GM18526 (cell line): ENCODE measurements at regions not wholly inside any gene's neighbourhood (a gene's known extent, or its start where the extent isn't known, plus 50 kb on each side); places are given as distances from the start of the nearest gene placed in this dataset.

Source experiments
- POLR2A ChIP-seq: IDR thresholded peaks from 3 replicates; pipeline ENCODE4 v1.6.1; 2011; ENCODE audit not compliant: insufficient read length; ENCODE audit errors: extremely low read depth

DNA sequence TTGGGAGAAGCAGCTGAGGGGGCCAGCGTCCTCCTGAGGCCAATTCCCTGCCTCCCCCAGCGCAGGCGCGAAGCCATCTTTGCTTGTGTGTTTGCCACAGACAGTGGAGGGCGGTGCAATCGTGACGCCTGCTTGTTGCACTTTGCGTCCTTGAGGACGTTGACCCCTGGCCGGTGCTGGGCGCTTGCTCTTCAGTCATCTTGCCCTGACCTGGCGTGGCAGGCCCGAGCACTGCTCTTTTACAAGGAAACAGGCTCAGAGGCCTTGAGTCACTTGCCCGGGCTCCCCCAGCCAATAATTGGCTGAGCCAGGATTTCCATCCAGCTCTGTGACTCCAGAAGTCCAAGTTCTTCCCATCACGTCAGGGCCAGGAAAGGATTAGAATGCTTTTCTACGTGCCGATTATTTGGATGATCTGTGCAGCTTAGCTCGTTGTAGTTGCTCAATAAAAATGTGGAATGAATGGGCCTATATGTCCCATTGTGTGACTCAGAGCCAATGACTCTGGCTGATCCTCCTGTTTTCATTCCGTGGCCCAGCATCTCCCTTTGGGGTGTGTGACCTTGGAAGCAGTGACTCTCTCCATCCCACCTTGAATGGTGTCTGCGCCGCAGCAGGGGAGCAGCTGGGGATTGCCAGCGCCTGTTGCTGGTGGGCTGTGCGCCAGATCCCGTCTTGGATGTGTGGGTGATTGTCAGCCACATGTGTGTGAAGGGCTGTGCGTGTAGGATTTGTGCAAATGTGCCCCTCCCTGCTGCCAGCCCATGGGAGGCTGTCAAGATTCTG, 214.1 kb downstream of the SEC14L1 start:
- no peak for TF ChIP-seq POLR2A

DNA sequence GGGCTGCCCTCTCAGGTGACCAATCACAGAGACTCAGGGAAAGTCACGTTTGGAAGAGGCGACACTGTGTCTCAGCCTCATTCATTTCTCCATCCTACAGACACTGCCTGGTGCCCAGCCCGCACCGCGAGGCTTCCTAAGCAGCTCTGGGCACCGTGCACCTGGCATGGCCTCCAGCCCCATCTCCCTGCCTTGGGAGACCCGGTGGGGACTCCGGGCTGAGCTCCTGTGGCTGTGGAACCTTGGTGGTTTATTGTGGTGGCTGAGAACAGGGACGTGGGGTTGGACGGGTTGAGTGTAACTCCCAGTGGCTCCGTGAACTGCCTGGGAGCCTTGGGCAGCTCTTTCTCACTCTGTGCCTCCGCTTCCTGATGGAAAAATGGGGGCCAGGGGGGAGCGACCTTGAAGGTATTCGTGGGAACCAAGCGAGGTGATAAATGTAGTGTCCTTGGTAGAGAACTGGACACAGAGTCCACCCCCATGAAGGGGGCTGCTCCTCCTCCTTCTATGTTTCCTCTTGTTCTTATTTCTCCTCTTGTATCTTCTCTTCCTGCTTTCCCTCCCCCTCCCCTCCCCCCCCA, 215.4 kb downstream of the SEC14L1 start:
- no peak for TF ChIP-seq POLR2A

DNA sequence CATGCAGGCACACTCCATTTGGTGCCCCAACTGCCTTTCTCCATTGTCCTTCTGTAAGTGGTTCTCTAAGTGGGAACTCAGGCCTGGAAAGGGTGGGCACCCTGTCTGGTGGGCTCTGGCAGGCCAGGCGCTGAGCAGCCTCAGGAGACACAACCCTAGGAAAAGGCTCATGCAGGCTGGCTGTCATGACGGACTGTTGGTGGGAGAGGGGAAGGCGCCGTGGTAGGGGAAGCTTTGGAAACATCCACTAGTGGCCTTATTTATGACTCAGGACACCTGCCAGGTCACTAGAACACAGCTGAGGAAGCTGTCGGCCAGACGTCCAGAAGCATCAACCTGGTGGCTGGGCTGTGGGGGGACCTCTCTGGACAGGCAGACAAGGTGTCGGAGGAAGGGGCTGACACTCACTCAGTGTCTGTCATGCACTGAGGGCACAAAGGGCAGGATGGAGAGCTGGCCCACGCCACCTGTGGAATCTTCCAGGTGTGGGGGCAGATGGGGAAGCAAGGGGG, 216.0 kb downstream of the SEC14L1 start:
- no peak for TF ChIP-seq POLR2A

DNA sequence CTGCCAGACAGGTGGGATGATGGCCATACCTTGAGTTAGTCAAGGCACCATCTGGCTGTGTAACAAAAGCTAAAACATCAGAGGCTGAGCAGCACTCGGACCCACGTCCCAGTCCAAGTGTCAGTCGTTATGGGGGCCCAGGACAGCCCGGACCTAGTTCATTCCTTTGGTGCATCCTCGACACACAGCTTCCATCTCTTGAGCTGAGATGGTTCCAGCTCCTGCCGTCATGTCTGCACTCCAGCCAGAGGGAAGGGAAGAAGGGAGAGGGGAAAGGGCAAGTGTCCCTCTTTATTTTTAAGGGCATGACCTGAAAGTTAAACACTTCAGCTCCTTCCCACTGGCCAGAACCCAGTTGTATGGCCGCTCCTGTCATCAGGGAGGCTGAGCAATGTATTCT, 218.0 kb downstream of the SEC14L1 start:
- TF ChIP-seq POLR2A: no peak

DNA sequence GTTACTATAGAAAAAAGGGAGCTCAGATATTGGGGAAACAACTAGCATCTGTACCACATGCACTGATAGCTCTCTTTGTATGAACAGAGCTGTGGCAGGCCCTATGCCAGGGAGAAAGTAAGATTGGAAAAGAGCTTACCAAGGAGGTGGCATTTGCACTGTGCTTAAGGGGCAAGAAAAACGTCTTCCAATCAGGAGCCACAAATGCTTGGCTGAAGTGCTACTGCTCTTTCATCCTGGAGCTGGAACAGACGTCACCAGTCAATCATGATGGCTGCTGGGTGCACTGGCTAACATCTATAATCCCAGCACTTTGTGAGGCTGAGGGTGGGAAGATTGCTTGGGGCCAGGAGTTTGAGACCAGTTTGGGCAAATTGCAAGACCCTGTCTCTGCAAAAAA, 218.5 kb downstream of the SEC14L1 start:
- TF ChIP-seq POLR2A: no peak

DNA sequence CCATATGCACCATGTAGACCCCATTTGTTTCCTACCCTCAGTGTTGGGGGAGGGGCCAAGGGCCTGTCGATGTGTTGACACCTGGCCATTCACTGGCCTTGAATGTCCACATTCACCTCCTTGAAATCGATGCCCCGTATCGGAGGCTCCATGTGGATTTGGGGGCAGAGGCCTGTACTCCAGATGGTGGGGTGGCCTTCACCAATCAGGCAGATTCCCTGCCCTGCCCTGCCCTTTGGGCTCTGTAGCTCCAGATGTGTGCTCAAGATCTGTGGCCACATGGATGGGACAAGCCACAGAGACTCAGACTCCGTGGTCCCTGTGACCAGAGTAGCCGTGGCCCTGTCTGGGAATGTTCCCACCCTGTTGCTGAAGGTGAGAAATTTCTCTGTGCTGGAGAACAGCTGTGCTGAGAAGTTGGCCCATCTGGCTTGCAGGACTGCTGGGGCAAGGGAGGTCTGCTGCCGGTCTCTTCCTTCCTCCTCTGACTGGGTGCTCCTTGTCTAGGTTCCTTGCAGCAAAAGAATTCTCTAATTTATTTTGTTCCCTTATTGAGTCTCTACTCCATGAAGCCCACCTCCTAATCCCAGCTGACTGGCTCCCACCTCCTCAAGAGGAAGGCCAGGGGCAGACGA, 221.3 kb downstream of the SEC14L1 start:
- no peak for TF ChIP-seq POLR2A

DNA sequence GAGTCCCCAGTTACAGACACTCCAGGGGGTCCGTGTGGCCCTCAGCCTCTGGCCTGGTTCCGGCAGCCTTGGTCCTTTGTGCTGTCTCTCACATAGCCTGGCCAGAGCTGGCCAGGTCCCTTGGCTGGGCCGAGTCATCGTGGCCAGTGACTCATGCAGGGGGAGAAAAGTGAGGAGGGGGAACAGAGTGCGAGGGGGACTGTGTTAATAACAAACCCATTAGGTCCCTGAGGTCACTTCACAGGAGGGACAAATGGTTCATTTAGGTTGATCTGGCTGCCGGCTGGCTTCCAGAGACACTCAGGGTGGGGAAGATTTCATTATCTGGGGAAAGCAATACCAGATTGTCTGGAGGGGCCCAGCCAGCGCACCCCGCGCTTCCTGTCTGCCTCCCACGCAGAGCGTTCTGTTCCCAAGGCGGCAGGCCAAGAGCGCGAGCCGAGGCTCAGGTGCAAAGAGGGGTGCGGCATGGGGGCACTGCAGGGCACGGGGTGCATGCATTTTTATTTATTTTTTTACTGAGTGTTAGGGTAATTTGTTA, 223.1 kb downstream of the SEC14L1 start:
- no peak for TF ChIP-seq POLR2A

DNA sequence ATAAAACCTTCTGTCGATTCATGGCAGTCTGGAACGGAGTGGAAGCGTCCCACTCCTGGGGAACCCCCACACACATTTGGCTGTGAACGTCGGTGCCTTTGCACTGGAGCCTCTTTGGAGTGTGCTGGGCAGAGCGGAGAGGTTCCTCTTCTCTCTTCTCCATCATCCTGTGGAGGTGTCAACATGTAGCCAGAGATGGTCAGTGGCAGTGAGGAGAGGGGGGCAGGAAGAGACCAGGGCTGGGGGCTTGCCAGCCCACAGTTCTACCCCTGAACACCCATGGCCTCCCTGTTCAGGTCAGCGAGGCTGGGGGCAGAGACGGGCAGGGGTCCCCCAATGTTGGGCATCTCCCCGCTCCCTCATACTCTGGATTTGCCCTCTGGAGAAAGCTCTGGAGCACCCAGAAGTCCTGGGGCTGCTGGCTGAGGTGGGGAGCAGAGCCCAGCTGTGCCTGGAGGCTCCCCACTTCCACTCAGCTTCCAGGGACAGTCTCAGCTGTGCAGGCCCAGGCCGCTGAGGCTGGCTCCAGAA, 223.7 kb downstream of the SEC14L1 start:
- no peak for TF ChIP-seq POLR2A

DNA sequence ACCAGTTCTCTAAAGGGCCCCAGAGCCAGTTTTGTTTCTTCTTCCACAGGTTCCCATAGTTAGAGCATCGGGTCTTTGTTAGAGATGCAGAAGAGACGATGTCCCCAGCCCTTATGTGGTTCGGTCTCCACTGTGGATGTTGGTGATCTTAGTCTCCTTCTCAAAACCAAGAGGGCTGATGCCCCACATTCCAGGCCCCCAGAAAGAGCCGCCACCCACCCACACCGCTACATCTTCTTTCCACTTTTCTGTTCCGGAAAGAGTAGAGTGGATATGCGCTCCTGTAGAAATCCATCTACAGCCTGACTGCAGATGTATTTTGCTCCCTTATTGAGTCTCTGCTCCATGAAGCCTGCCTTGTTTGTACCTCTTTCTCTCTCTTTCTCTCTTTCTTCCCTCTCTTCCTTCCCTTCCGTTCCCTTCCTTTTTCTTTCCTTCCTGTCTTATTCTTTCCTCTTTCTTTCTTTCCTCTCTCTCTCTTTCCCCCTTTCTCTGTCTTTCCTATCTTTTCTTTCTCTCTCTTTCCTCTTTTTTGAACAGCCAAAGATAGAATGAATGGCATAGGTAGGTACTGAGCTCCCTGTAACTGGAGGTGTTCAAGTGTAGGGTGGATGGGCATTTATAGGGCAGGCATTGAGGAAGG, 224.3 kb downstream of the SEC14L1 start:
- TF ChIP-seq POLR2A: no peak

DNA sequence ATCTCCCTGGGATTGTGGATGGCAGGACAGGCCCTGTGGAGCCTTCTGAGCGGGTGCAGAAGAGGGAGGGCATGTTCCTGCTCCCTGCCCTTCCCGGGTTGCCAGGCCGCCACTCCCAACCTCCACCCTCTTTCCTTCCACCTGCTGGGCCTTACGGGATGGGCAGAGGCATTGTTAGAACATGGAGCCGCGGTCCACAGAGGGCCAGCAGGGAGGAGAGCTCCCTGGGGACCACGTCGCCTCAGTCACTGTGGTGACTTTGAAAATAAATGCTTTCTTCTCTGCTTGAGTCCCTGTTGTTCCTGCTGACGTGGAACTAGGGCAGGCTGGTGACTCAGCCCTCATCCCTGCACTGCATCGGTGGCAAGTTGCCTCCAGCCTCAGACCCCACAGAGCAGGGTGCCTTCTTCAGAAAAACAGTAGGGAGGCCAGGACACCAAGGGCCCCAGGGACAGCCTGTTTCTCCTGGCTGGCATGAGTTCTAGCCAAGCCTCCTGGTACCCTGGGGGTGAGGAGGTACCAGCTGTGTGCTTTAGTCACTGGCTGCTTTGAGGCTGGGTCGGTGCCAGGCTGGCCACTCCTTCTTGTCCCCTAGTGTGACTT, 224.9 kb downstream of the SEC14L1 start:
- no peak for TF ChIP-seq POLR2A

DNA sequence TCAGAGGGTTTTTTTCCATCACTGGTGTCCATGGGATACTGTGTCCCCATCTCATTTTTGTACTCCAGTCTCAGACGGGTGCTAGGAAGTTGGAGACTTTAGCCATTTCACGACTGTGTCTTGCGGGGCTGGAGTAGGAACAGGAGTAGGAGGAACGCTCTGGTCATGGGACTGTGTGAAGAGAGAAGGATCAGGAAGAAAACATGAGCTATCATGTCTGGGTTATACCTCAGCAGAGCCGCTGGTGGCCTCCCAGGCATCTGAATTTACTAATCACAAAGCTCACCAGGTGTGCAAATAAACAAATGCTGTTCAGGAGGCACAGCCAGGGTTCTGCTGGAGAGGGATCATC, 225.4 kb downstream of the SEC14L1 start:
- no peak for TF ChIP-seq POLR2A

DNA sequence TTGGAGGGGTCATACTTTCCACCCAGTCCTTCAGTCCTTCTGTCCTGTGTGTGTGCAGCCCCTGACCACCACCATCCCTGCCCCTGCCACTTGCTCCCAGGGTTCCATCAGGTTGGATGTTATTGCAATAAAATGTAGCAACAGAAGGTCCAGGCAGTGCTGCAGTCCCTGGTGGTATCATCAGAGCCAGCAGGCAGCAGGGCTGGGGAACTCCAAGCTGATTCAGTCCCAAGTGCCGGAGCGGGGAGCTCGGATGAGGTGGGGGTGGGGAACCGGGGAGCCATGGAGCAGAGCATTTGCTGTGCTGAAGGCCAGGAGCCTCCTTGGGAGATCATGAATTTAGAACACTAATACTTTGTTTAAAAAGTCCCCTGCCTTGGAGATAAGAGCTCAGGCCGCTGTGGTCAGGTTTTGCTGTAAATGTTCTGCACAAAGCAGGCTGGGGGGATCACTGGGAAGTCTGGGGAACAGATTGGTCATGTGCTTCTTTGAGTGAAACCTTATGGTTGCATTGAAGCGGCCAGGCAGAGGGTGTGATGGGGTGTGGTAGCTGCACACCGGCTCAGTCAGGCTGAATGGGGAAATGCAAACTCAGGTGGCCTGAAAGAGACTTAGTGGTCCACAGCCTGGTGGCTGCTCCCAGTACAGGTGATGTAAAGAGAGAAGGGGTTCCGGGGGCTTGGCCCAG, 225.9 kb downstream of the SEC14L1 start:
- no peak for TF ChIP-seq POLR2A

DNA sequence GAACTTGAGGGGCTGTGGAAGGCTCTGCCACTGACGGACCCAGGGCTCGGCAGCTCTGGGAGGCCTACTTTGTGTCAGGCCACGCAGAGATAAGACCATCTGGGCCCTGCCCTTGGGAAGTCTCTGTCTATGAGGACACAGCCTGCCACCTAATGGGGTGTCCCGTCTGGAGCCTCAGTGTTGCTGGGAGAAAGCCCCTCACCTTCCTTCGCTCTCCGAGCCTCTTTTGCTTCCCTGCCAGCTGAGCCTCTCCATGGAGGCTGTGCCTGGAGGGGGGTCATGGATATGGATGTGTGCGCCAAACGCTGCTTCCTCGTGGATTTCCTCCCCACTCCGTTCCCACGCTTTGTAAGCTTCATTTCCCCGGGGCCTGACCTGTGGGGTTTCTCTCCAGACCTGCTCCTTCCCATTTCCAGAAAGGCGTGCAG, 228.8 kb downstream of the SEC14L1 start:
- TF ChIP-seq POLR2A: no peak

DNA sequence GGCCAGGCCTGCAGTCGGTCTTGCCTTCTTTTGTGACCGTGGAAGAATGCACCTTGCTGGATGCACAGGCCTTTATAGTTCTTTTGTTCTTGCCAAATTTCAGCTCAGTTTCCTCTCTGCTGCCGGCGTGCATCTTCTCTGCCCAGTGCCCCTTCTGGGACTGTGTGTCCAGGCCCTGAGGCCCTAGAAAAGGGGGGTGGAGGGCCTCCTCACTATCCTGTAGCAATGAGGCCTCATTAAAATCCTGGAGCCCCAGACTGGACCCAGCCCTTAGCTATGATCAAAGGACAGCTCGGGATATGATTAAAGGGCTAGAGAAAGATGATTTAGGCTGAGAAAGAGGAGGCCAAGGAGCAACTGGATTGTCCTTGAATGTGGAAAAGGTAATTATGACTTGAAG, 229.8 kb downstream of the SEC14L1 start:
- TF ChIP-seq POLR2A: no peak
